HG02943 (cell line): ENCODE measurements at regions not wholly inside any gene's neighbourhood (a gene's known extent, or its start where the extent isn't known, plus 50 kb on each side); places are given as distances from the start of the nearest gene placed in this dataset.

Experiments used
- ATAC-seq: cut with Tn5 transposase; IDR thresholded peaks from one replicate; pipeline ENCODE4 v1.9.1; 2021; ENCODE audit warnings: mild to moderate bottlenecking, low read depth, moderate library complexity; ENCODE audit not compliant: unreplicated experiment

DNA sequence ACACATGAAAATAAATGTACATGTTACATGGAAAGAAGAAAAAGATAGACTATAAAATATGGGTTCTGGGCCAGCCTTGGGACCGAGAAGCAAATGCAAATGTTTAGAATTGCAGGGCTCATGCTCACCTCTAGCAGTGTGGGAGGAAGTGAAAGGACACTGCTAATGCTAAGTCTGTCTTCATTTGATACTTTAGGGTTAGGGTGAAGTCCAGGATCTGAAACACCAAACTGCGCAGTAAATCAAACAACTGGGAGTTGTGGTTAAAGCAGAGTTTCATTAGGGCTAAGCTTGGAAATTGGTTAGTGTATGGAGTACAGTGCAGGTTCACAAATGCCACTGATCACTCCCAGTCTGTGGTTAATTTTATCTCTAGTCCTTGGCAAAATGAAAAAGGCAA is 73.2 kb upstream of the PDK4 start:
- ATAC-seq, result no peak

DNA sequence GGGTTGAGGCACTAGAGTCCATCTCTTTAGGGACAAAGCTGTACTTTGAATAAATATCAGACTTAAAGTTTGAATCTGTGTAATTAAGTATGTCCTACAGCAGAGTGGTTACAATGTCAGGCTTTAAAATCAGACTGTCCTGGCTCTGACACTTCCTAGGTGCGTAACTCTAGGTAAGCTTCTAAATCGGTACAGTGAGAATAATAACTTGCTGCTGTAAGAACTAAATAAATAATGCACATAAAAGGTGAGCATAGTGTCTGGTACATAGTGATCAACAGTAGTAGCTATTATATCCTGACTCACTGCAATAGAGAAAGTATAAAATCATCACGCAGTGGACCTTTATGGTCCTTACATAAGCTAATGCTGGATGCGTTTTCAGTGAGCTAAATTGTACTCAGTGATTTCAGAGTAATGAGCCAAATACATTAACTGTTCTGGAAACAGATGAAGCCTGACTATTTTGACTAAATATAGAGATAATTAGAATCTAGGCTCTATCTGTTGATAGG is 72.2 kb upstream of the PDK4 start:
- ATAC-seq, result no peak

DNA sequence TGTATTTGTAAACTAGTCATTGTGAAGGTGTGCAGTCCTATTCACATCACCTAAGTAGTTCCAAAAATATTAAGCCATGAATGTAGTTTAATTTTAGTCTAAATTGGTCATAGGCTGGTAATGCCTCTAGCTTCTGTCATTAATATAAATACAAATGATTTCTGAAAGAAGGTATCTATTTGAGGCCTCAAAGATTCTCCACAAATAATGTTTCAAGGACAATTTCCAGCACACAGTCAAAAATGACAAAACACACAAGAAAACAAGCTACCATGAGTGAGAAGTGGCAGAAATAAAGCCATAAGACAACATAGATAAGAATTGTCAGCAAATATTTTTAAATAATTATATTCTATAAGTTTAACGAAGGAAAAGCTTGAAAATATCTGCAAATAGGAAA is 66.7 kb upstream of the PDK4 start:
- ATAC-seq, result no peak

DNA sequence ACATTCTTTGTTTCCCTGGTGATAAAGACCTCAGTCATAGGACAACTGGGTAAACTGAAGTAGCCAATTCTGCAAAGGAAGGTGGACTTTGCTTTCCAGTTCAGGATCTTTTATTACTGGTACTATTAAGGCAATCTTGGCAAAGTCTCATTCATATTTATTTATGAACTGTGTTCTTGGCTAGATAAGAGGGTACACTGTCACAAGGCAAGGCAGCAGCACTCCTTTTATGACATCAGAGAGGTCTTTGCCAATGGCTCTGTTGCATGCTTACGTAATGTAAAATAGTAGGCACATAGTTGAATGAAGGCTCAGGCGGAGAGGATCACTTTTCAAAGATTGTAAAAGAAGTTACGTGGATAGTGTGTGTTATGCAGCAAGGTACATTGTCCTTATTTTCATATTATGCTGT is 63.7 kb upstream of the PDK4 start:
- ATAC-seq, result no peak

DNA sequence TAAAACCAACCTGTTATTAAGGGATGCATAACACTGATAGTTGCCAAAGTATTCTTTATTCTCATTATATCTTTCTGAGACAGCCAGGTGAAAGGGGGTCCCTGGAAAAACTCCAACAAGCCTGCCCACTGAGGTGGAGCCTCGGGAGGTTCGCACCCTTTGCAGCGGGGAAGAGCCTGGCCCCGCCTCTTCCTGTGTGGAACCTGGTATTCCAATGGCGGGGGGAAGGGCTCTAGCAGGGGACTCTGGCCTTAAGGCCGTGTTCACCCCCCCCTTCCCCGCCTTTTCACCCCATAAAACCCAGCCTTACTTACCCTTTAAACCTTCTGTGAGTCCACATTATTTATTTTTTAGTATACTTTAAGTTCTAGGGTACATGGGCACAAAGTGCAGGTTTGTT is 62.4 kb upstream of the PDK4 start:
- ATAC-seq, result no peak

DNA sequence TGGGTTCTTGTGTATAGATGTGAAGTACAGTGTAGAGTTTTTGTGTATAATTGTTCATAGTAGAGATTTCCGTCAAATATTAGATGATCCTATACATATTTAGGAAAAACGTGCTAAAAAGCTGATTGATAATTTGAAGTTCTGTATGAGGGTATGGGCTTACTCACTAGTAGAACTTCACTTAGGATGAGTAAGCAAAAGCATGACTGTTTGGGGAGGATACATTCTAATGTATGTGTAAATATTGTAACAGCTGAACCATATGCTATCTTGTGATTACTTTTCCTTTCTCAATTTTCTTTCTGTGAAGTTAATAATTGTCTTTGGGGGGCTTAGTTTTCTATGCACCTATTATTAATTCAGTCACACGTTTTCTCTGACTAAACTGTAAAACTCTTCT is 53.2 kb upstream of the PDK4 start:
- ATAC-seq, result no peak

DNA sequence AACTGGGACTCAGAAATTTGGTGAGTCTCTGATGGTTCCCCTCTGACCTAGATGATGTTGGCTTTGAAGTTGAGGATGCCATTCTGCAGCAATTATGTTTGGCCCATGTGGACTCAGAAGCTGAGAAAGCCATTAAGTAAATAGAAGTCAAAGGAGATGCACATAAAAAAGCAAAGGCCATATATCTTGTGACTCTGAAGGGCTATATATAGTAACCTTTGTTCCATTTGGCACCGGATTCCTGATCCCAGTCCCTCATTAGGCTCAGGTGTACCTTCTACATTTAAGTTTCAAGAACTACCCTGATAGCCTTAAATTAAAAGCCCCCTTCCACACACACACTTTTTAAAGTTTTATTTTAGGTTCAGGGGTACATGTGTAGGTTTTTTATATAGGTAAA is 50.0 kb upstream of the PDK4 start:
- ATAC-seq, result no peak
